VCaP (cell line): ENCODE measurements at regions not wholly inside any gene's neighbourhood (a gene's known extent, or its start where the extent isn't known, plus 50 kb on each side); places are given as distances from the start of the nearest gene placed in this dataset.

Experiments
- H3K27ac ChIP-seq: fragments of 450-650 bp; 2 replicates; pipeline ENCODE4 v1.5.1; 2017
- TF ChIP-seq, protein P1 (sequence below): fragments of 450-650 bp; conservative IDR thresholded peaks from 2 replicates; pipeline ENCODE4 v1.5.1; 2017; ENCODE audit warnings: mild to moderate bottlenecking, moderate library complexity

DNA sequence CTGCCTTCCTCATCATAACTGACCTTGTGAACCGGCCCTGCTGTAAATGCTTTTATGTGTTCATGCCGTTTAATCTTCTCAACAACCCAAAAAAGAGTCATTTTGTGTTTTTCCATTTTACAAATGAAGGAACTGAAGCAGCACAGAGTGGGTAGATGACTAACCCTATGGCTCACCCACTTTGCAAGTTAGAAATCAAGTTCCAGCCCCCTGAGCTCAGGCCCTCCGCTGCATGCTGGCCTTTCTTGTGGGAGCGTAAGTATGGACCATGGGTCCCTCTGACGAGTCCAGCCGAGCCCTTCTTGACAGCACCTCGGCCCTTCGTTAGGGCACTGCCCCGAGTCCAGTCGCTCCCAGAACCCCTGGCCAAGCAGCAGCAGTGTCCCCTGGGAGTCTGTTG lies 194.6 kb downstream of the GLI2 start:
- H3K27ac ChIP-seq: no peak overlapping the region
- TF ChIP-seq, protein P1, sequence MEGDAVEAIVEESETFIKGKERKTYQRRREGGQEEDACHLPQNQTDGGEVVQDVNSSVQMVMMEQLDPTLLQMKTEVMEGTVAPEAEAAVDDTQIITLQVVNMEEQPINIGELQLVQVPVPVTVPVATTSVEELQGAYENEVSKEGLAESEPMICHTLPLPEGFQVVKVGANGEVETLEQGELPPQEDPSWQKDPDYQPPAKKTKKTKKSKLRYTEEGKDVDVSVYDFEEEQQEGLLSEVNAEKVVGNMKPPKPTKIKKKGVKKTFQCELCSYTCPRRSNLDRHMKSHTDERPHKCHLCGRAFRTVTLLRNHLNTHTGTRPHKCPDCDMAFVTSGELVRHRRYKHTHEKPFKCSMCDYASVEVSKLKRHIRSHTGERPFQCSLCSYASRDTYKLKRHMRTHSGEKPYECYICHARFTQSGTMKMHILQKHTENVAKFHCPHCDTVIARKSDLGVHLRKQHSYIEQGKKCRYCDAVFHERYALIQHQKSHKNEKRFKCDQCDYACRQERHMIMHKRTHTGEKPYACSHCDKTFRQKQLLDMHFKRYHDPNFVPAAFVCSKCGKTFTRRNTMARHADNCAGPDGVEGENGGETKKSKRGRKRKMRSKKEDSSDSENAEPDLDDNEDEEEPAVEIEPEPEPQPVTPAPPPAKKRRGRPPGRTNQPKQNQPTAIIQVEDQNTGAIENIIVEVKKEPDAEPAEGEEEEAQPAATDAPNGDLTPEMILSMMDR: no peak

DNA sequence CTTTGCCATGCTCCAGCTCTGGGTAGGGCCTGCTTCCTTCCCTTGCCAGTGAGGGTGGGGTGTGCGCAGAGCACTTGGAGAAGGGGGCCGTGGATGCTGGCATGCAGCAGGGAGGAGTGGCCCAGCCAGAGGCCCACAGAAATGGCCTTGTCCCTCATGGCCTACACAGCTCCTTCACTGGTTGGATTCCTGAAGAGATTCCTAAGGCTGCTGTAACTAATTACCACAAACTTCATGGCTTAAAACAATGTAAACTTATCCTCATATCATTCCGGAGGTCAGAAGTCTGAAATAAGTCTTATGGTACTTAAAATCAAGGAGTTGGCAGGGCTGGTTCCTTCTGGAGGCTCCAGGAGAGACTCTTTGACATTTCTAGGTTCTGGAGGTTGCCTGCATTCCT lies 195.2 kb downstream of the GLI2 start:
- TF ChIP-seq, protein P1: no peak
- H3K27ac ChIP-seq: no peak overlapping the region

DNA sequence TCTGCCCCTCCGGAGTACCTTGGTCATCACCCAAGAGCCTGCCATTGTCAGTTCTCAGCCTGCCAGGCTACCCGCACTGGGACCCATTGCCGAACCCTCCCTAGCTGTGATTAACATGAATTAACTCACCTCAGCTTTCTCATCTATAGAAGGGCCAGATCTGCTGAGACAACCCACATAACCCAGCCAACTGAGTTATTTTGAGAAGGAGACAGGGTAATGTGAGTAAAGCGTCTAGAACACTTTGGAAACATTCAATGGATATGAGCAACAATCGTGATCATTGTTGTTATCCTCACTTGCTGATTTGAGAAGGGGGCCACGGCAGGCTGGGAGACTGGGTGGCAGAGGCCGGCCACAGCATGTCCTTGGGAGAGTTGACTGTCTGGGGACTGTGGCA lies 196.8 kb downstream of the GLI2 start:
- no peak overlapping the region for H3K27ac ChIP-seq
- TF ChIP-seq, protein P1: no peak

DNA sequence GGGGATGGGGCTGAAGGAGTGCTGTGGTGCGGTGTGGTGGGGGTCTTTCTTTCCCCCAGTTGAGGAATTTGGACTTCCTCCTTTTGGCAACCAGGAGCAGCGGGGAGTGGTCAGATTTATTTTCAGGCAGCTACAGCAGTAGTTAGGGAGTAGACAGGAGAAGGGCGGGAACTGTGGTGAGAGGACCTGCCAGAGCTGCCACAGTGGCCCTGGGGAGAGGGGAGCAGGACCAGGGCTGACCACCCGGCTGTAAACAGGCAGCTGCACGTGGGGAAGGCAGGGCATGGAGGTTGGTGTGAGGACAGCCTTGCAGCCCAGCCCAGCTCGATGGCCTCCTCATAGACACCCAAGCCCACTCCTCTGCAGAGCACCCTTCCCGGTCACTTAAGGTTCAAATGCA lies 197.2 kb downstream of the GLI2 start:
- TF ChIP-seq, protein P1: no peak
- H3K27ac ChIP-seq: no peak overlapping the region

DNA sequence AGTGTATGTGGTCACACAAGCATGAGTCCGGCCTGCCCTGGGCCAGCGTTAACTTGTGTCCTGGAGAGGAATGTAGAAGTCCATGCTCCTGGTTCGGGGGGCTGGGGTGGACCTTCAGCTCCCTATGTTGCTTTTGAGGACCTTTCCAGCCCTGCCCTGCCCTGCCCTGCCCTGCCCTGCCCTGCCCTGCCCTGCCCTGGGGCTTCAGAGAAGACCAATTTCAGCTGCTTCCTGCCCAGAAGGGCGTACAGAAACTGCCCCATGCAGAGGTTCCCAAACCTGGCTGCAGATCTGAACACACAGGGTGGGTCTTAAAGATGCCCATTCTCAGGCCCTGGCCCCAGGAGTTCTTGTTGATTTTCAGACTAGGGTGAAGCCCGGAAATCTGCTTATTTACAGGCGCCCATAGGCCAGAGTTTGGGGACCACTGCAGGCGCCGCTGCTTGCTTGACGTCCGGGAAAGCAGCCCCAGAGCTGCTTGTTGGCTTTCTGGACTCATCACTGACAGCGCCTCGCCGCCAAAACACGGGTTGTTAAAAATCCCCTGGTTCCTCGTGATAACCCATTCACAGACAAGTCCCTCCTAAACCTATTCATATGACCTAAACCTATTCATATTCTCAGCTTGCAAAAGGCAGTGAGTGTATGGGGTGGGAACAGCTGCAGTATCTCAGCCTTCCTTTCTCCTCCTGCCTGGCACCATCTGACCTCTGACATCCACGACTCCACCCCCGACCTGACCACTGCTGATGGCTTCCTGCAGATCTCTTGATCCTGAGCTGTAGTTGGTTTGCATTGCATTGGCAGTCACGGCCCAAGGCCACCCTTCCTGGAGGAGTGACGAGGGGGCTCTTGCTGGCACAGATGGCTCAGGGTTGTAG lies 198.3 kb downstream of the GLI2 start:
- TF ChIP-seq, protein P1: no peak
- peak overlapping the region; percentile 66; the same call in 1 of the 2 replicates for H3K27ac ChIP-seq

DNA sequence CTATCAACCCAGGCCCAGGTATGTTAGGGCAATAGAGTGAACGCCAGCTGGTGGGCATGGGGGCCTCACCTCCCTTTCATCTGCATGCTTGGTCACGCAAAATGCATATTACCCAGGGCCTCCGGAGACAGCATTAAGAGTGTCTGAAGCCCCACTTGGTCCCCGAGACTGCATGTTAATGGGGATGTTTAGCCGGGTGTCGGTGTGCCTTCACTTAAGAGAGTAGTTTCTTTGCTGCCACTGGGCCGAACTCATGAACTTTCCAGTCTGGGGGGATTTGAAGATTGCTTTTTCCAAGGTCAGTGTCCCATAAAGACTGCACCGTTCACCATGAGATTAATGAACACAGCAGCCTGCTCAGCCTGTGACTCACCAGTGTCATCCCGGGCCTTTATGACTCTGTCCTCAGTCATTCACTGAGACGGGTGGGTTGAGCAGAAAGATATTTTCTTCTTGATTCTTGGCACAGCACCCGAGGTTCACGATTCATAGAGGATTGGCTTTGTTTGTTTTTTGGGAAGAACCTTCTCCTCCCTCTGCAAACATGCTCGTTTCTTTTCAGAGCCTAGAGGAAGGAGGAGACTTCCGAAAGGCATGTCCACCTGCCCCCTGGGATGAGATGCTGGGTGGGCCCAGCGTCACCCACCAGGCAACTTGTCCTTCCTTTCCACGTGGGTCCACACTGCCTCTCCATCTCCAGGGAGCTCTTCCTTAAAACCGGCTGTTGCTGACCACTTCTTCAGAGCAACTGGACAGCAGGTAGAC lies 199.1 kb downstream of the GLI2 start:
- TF ChIP-seq, protein P1: no peak
- H3K27ac ChIP-seq: peak overlapping the region; percentile 66
